Vagina (tissue), 2 donors: ENCODE measurements at regions not wholly inside any gene's neighbourhood (a gene's known extent, or its start where the extent isn't known, plus 50 kb on each side); places are given as distances from the start of the nearest gene placed in this dataset.

Experiments used
- CTCF ChIP-seq, 3 experiments: fragments of 450-650 bp in 2 of 3; fragments of 200-600 bp in 1 of 3; sonication (generic) in 1 of 3; IDR thresholded peaks; one replicate each; pipeline ENCODE4 v1.5.1; 2017 to 2019; ENCODE audit warnings: antibody characterized with exemption in 3 of 3, mild to moderate bottlenecking in 2 of 3, moderate library complexity in 2 of 3
- POLR2A ChIP-seq, 2 donors: fragments of 450-650 bp; IDR thresholded peaks; one replicate each; pipeline ENCODE4 v1.6.1; 2017; ENCODE audit warnings: antibody characterized with exemption in 2 of 2, mild to moderate bottlenecking in 2 of 2, moderate library complexity in 2 of 2
- POLR2AphosphoS5 ChIP-seq, 2 donors: sonication (generic); formaldehyde crosslinking; IDR thresholded peaks; one replicate each; pipeline ENCODE4 v1.9.0; 2017; ENCODE audit warnings: antibody characterized with exemption in 2 of 2, mild to moderate bottlenecking in 2 of 2, low read depth in 1 of 2; ENCODE audit not compliant: insufficient read depth in 1 of 2

DNA sequence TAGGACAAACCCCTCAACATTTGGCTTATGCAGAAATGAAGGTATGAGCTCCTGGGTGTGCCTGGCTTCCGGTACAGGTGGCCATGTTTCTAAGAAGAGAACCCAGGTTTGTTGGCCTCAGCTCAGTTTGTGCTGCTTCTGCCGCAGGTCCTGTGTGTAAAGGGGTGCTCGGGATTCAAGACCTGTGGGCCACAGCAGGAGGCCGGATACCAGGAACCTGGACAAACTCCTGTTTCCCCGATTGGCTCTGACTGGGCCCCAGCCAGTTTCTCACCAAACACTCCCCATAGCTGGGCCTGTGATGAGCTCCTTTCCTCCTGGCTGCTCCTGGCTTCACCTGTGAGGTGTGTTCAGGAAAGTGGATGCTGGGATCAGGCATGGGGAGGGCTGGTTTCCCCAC, 271.2 kb upstream of the IRX2 start:
- TF ChIP-seq CTCF (IDR thresholded peaks at IDR 0.05) (no peak), POLR2AphosphoS5 (IDR thresholded peaks at IDR 0.05; ENCODE audit: insufficient read depth in 1 of 2, low read depth in 1 of 2) (no peak), POLR2A (IDR thresholded peaks at IDR 0.05) (no peak)
